HG03060 (cell line): ENCODE measurements at regions not wholly inside any gene's neighbourhood (a gene's known extent, or its start where the extent isn't known, plus 50 kb on each side); places are given as distances from the start of the nearest gene placed in this dataset.

Experiments
- ATAC-seq: cut with Tn5 transposase; IDR thresholded peaks from one replicate; pipeline ENCODE4 v1.9.1; 2021; ENCODE audit warnings: low read depth, moderate number of reproducible peaks; ENCODE audit not compliant: unreplicated experiment

DNA sequence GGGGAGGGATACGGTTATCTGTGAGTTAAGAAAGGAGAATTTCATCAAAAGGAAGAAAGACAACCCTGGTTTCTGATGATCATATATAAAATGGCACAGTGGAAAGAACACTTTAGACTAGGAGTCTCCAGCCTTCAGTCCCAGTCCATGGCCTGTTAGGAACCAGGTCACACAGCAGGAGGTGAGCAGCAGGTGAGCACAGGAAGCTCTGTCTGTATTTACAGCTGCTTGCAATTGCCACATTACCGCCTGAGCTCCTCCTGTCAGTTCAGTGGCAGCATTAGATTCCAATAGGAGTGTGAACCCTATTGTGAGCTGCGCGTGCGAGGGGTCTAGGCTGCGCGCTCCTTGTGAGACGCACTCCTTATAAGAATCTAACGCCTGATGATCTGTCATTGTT is 137.9 kb downstream of the BTG1 start:
- no peak for ATAC-seq

DNA sequence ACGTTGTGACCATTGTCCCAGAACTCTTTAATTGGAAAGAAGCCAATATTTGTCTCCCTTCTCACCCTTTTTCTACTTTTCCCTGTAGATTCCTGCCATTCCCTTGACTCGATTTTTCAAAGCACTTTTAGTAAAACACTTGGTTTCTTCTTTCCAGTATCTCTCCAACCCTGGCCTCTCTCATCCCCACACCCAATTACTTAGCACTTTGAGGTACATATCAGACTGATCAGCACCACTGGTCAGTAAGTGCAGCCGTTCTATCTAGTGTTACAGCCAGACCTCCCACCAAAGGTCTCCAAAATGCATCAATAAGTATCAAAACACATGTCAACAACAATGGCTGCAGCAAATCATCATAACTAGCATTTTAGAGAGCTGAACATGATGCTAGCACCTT is 141.9 kb downstream of the BTG1 start:
- no peak for ATAC-seq

- ATAC-seq = no peak
Measured at GRCh38 chr12:92002673-92003382, 142.8 kb downstream of the BTG1 start.

DNA sequence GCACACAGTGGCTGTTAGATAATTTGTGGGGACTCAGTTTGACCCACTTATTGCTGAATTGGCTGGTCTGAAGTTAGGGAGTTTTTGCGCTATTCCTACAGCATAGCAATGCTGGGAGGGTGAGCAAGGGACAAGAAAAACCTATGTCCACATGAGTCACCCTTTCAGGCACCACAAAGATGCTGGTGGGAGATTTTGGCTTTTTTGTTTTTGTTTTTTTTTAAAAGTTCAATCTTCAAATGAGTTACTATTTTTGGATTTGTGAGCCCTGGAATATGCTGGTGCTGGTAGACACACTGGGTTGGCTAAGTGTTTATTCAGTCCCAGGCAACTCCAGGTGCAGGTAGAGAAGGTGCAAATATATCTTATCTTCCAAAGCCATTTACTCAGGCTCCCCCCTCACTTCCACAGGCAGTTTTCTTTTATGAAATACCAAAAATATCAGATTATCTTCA is 143.4 kb downstream of the BTG1 start:
- ATAC-seq = no peak

DNA sequence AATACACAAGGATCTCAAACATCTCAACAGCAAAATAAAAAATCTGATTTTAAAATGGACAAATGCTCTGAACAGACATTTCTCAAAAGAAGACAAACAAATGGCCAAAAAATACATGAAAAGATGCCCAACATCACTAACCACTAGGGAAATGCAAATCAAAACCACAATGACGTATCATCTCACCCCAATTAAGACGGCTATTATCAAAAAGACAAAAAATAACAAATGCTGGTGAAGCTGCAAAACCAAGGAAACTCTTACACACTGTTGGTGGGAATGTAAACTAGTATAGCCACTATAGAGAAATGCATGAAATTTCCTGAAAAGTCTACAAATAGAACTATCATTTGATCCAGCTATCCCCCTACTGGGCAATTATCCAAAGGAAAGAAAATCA is 145.0 kb downstream of the BTG1 start:
- ATAC-seq = no peak

GRCh38 chr12:91999823-92000222 is 145.8 kb downstream of the BTG1 start:
- ATAC-seq = no peak

DNA sequence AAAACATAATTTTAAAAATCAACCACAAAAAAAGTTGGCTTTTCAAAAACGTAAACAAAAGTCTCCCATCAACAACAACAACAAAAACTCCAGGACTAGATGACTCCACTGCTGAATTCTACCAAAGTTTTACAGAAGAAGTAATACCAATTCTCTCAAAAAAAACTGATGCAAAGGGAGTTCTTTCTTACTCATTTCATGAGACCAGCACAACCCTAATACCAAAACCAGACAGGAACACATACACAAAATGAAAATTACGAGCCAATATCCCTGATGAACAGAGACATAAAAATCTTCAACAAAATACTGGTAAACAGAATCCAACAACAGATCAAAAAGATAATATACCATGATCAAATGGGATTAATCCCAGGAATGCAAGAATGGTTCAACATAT is 147.3 kb downstream of the BTG1 start:
- no peak for ATAC-seq

DNA sequence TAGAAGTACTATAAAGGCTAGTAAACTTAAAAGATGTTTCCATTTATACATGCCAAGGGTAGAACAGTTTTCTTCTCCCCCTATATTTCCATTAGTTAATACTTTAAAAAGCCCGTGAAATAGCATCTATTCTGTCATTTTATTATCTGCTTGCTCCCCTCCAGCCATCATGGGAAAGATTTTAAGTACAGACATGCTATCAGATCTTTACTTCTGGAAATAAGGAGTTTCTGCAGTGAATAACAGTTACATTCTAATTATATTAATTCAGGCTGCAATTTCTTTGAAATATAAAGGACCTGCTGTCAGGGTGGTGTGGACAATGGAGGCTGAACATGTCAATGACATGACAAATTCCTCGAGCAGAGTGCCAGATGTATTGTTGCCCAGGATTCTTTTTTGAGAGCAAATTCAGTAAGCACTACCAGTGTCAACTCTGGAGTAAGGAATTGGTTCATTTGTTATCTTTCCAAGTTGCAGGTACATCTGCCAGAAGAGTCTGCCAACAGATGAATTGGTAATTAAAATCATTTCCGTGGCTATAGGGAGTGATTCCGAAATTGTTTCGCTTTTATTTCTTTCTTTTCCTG is 151.3 kb downstream of the BTG1 start:
- ATAC-seq = no peak

- ATAC-seq = no peak
Measured at GRCh38 chr12:91993287-91994017, 152.2 kb downstream of the BTG1 start.

DNA sequence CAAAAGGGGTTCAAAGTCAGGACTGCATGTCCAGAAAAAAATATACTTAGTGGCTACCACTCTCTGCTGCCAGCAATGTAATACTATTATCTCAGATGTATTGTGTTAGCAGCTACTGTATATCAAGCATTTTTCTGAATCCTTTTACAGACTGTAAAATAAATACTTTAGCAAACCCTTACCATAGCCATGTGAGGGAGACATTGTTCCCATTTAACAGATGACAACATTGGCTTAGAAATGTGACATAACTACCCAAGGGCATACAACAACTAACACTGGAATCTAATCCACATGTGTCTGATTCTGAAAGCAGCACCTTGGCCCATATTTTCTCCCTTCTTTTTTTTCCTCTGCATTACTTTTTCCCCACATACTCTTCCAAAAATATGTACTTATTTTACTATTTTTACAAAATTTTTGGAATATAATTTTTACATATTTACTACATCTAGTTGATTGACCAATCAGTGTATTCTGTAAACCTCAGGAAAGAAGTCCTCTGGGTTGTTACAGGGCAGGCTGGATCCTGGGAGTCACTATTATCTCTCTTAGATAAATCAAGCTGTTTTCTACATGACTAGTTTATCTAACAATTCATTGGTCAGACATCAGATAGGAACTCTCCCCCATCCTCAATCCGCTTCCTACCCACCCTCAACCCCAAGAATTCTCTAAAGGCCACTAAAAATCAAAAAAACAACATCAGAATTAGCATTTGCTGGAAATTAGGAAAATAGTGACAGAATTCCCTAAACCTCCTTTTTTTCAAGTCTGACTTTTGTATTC is 154.1 kb downstream of the BTG1 start:
- no peak for ATAC-seq

- no peak for ATAC-seq
Measured at GRCh38 chr12:91990525-91990924, 155.1 kb downstream of the BTG1 start.

DNA sequence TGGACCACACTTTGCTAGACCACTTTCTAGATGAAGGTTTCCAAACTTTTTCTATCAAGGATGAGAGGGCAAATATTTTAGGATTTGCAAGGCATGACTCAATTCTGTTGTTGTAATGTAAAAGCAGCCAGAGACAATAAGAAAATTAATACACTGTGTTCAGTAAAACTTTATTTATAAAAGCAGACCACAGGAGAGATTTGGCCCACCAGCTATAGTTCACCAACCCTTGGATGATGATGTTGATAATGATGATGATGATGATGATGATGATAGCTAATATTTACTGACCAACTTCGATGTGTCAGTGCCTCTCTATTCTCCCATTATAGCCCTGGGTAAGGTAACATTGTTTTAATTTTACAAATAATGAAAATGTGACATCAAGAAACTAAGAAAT is 156.5 kb downstream of the BTG1 start:
- ATAC-seq = no peak

DNA sequence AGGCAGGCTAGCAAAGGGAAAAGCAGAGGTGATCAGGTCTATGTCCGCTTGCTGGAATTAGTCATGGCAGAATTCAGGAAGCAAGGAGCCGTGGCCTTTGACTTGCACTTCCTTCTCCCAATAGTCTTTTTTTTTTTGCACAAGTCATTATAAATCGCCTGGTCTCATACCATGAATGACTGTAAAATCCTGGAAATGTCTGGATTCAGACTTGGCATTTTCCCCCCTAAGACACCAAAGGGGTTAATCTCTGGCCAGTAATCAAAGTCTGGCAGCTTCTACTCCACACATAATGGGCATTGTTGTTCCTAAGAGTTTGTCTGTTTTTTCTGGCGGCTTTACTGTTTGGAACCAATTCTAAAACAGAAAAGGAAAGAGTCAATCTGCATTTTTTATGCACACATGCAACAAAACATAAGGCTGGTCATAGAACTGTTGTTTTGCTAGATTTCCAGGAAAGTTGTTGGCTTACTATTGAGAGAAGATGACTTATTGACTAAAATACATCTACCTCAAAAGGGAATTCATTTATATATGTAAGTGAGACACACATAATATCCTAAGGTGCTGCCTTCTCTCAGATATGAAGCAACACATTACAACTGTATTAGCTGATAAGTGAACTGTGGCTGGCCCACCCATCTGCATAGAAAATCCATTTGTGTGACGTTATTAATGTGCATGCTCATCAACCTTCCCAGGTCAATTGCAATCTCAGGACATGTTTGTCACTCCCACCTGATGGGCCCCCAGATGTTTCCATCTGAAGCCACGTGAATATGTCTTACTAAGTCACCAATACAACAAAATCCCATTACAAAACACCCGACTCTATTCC is 157.3 kb downstream of the BTG1 start:
- ATAC-seq = no peak

- no peak for ATAC-seq
Measured at GRCh38 chr12:91986084-91986483, 159.6 kb downstream of the BTG1 start.

- no peak for ATAC-seq
Measured at GRCh38 chr12:91985002-91985787, 160.5 kb downstream of the BTG1 start.

- no peak for ATAC-seq
Measured at GRCh38 chr12:91984556-91984955, 161.1 kb downstream of the BTG1 start.

GRCh38 chr12:91983935-91984334 is 161.7 kb downstream of the BTG1 start:
- ATAC-seq = no peak

DNA sequence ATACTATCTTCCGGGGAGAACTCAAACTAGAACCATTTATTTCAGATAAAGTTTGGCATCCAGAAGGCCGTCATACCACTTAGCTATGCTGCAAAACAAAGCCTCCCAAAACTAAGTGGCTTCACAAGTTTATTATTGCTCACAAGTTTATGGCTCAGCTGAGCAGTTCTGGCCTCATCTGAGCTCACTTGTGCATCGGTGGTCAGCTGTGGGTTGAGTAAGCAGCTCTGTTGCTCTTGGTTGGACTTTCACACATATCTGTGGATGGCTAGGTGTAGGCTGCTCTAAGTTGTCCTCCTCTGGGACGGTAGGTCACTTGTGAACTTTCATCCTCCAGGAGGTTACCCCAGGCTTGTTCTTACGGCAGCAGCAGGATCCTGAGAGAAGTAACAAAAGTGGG is 162.7 kb downstream of the BTG1 start:
- ATAC-seq = no peak

DNA sequence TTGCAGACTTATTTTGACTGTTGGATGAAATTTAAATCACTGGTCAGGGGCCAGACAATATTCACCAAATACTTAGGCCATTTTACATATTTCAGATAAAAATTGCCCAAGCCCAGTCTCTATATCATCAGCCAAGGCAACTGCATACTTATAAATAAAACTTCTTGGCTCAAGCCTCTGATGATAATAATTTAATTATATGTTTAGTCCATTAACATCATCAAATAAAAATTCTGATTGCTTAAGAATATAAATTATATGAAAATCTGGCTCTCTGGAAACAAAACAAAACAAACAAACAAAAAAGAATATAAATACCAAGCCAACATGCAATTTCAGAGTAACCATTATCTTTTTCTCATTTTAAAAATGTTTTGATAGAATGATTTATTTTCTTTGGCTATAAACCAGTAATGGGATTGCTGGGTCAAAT is 165.2 kb downstream of the BTG1 start:
- no peak for ATAC-seq
